ENCODE measurements at regions not wholly inside any gene's neighbourhood (a gene's known extent, or its start where the extent isn't known, plus 50 kb on each side); places are given as distances from the start of the nearest gene placed in this dataset.

DNA sequence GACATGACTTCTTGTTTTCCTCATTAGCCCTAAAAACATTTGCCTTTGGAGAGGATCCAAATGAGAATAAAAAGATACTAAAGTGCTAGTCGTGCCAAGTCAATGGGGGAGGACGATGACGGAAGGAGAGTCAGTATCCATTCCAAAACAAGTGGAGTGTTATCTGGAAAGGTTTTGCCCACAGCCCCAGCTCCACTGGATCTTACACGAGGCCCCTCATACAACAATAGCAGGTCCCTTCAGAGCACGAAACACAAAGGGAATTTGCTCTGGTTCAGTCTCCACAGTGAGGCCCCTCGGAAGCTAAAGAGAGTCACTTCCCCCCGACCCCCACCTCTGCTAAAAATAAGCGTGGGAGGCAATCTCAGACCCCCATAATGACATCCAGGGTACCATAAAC, 496.9 kb upstream of the ZFHX3 start:
- no peak for TF ChIP-seq FOXA1 (IDR thresholded peaks at IDR 0.05)
- no peak for TF ChIP-seq NFRKB (IDR thresholded peaks at IDR 0.05)
- no peak for TF ChIP-seq CTBP1 (IDR thresholded peaks at IDR 0.05; ENCODE audit: borderline replicate concordance)
- no peak for TF ChIP-seq SUZ12 (IDR thresholded peaks at IDR 0.05)
- no peak for TF ChIP-seq FOXK2 (IDR thresholded peaks at IDR 0.05)
- TF ChIP-seq SP1 (IDR thresholded peaks at IDR 0.05) = no peak
- TF ChIP-seq BHLHE40 (IDR thresholded peaks at IDR 0.05; ENCODE audit: borderline replicate concordance) = no peak
- TF ChIP-seq FOXM1 (IDR thresholded peaks at IDR 0.05; ENCODE audit: borderline replicate concordance) = no peak
- no peak for TF ChIP-seq HDGF (IDR thresholded peaks at IDR 0.05; ENCODE audit: borderline replicate concordance)
- TF ChIP-seq ELF4 (IDR thresholded peaks at IDR 0.05) = no peak
- no peak for TF ChIP-seq ZNF384 (IDR thresholded peaks at IDR 0.05)

Data from HEK293T (cell line).